Chondrocyte (in vitro differentiated cells): ENCODE measurements at regions not wholly inside any gene's neighbourhood (a gene's known extent, or its start where the extent isn't known, plus 50 kb on each side); places are given as distances from the start of the nearest gene placed in this dataset.

Source experiments
- DNase-seq: peaks from one replicate; pipeline ENCODE4 v3.0.0; 2021; ENCODE audit warnings: mixed read lengths, low spot score
- H3K27ac Mint-ChIP-seq: one replicate; pipeline ENCODE4 v1.8.0; 2021; ENCODE audit warnings: mild to moderate bottlenecking, moderate library complexity, mixed read lengths; ENCODE audit not compliant: unreplicated experiment
- H3K27me3 Mint-ChIP-seq: 2 replicates; pipeline ENCODE4 v1.8.0; 2021; ENCODE audit warnings: low read depth, mixed read lengths
- H3K36me3 Mint-ChIP-seq: 2 replicates; pipeline ENCODE4 v1.8.0; 2021; ENCODE audit warnings: low read depth, mixed read lengths
- H3K4me1 Mint-ChIP-seq: 2 replicates; pipeline ENCODE4 v1.8.0; 2021; ENCODE audit warnings: low read depth, mild to moderate bottlenecking, mixed read lengths
- H3K4me3 Mint-ChIP-seq: one replicate; pipeline ENCODE4 v1.8.0; 2021; ENCODE audit warnings: mild to moderate bottlenecking, moderate library complexity, mixed read lengths; ENCODE audit not compliant: unreplicated experiment
- H3K9me3 Mint-ChIP-seq: 2 replicates; pipeline ENCODE4 v1.8.0; 2021; ENCODE audit warnings: low read depth, mixed read lengths
- CTCF ChIP-seq: fragments of 200-600 bp; sonication (generic); IDR thresholded peaks from 2 replicates; pipeline ENCODE4 v1.5.0; 2021; ENCODE audit warnings: antibody characterized with exemption, mild to moderate bottlenecking, moderate library complexity

GRCh38 chr4:36779601-36780000 is 464.9 kb upstream of the NWD2 start:
- H3K9me3 Mint-ChIP-seq: peaks cover 6% of the 10 kb centered on the region
- H3K27ac Mint-ChIP-seq: no peak overlapping the region
- no peak overlapping the region for H3K4me3 Mint-ChIP-seq
- H3K36me3 Mint-ChIP-seq: no peaks in the 10 kb centered on the region
- no peak for DNase-seq
- H3K4me1 Mint-ChIP-seq: no peaks in the 10 kb centered on the region
- TF ChIP-seq CTCF: no peak
- no peaks in the 10 kb centered on the region for H3K27me3 Mint-ChIP-seq

DNA sequence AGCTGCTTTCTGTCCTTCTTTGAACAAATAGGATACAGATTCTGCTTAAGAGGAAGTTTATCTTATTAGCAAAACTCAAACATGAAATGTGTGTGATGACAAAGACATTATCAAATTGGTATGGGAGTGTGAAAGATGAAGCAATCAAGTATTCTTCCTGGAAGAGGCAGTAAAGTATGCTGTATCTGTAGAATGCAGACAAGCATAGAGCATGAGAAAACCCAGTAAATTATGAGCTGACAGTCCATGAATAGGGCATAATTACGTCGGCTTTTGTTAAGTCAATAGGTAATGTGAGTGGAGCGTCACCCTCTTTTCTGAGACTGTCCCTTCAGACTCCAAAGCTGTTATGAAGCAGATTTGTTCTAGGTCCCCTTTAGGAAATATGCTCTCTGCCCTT is 458.6 kb upstream of the NWD2 start:
- peaks cover 2% of the 10 kb centered on the region for H3K9me3 Mint-ChIP-seq
- no peak overlapping the region for H3K27ac Mint-ChIP-seq
- DNase-seq: no peak
- H3K4me1 Mint-ChIP-seq: no peaks in the 10 kb centered on the region
- H3K36me3 Mint-ChIP-seq: no peaks in the 10 kb centered on the region
- no peak for TF ChIP-seq CTCF
- H3K27me3 Mint-ChIP-seq: peaks cover 4% of the 10 kb centered on the region
- H3K4me3 Mint-ChIP-seq: no peak overlapping the region

- Mint-ChIP-seq H3K27me3 (peaks cover 4% of the 10 kb centered on the region), H3K4me3 (no peak overlapping the region), H3K9me3 (peaks cover 2% of the 10 kb centered on the region), H3K4me1 (no peaks in the 10 kb centered on the region), H3K27ac (no peak overlapping the region), H3K36me3 (no peaks in the 10 kb centered on the region)
- DNase-seq: no peak
- no peak for TF ChIP-seq CTCF
These were observed 458.0 kb upstream of the NWD2 start for GRCh38 chr4:36786519-36786918.

DNA sequence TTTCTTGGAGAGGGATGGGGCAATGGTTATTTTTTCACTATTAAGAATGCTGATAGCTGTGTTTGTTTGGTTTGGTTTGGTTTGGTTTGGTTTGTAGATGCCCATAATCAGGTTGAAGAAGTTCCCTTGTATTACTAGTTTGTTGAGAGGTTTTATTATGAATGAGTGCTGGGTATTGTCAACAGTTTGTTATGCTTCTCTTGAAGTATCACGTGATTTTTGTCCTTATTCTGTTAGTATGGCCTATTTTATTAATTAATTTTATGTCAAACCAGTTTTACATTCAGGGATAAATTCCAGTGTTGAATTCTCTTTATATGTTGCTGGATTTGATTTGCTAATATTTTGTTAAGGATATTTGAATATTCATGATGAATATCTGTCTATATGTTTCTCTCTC is 449.8 kb upstream of the NWD2 start:
- Mint-ChIP-seq H3K27ac (no peak overlapping the region), H3K9me3 (peaks cover 3% of the 10 kb centered on the region), H3K36me3 (no peaks in the 10 kb centered on the region), H3K27me3 (peaks cover 5% of the 10 kb centered on the region), H3K4me3 (no peak overlapping the region), H3K4me1 (no peaks in the 10 kb centered on the region)
- no peak for DNase-seq
- no peak for TF ChIP-seq CTCF

GRCh38 chr4:36812149-36812548 is 432.4 kb upstream of the NWD2 start:
- DNase-seq: no peak
- H3K4me3 Mint-ChIP-seq: no peak overlapping the region
- H3K9me3 Mint-ChIP-seq: no peaks in the 10 kb centered on the region
- no peak for TF ChIP-seq CTCF
- no peaks in the 10 kb centered on the region for H3K4me1 Mint-ChIP-seq
- peaks cover 3% of the 10 kb centered on the region for H3K27me3 Mint-ChIP-seq
- no peaks in the 10 kb centered on the region for H3K36me3 Mint-ChIP-seq
- H3K27ac Mint-ChIP-seq: no peak overlapping the region
